ENCODE measurements at regions not wholly inside any gene's neighbourhood (a gene's known extent, or its start where the extent isn't known, plus 50 kb on each side); places are given as distances from the start of the nearest gene placed in this dataset.

GRCh38 chr4:45475548-45475947 is 648.3 kb downstream of the GABRG1 start:
- TF ChIP-seq CTCF (IDR thresholded peaks at IDR 0.05) (no peak), POLR2A (IDR thresholded peaks at IDR 0.05) (no peak)
